RWPE1 (cell line): ENCODE measurements at regions not wholly inside any gene's neighbourhood (a gene's known extent, or its start where the extent isn't known, plus 50 kb on each side); places are given as distances from the start of the nearest gene placed in this dataset.

Experiments used
- CTCF ChIA-PET: fragments of 350-600 bp; sonication (Branson Sonifier 250); formaldehyde crosslinking; extraction: SDS; loops from one replicate; lab custom pipeline; 2021; lab: Yijun Ruan, JAX
- POLR2A ChIA-PET: fragments of 400-600 bp; formaldehyde crosslinking; extraction: SDS; loops from one replicate; lab custom pipeline; 2020; ENCODE audit warnings: antibody characterized with exemption; ENCODE audit not compliant: low non-redundant PET; lab: Yijun Ruan, JAX
- DNase-seq: peaks from one replicate; pipeline ENCODE4 v3.0.0; 2012; ENCODE audit warnings: low spot score
- H3K27ac ChIP-seq: fragments of 450-650 bp; 2 replicates; pipeline ENCODE4 v1.5.1; 2017
- CTCF ChIP-seq: fragments of 450-650 bp; conservative IDR thresholded peaks from 2 replicates; pipeline ENCODE4 v1.5.1; 2017; ENCODE audit warnings: low read depth, mild to moderate bottlenecking

GRCh38 chr20:48155268-48155667 lies 370.0 kb upstream of the SULF2 start:
- ChIA-PET CTCF (interaction anchor here (1.2 kb wide), 1 partner anchor 369 kb away, joined by 3 read pairs; no protein-coding TSS in a partner anchor), POLR2A (no interaction called here)
- no peak for DNase-seq
- no peak overlapping the region for H3K27ac ChIP-seq
- no peak for TF ChIP-seq CTCF

GRCh38 chr20:48154040-48154765 lies 368.9 kb upstream of the SULF2 start:
- POLR2A ChIA-PET = no interaction called here
- CTCF ChIA-PET = interaction anchor here (1.2 kb wide), 1 partner anchor 368 kb away, joined by 3 read pairs; no protein-coding TSS in a partner anchor
- DNase-seq = no peak
- no peak overlapping the region for H3K27ac ChIP-seq
- no peak for TF ChIP-seq CTCF

- ChIA-PET CTCF (interaction anchor here (0.6 kb wide), 1 partner anchor 384 kb away, joined by 3 read pairs; no protein-coding TSS in a partner anchor), POLR2A (no interaction called here)
- H3K27ac ChIP-seq = peak overlapping the region; percentile 25
- DNase-seq = peak; percentile 40
- TF ChIP-seq CTCF = no peak
Observed at GRCh38 chr20:48153523-48153922, 368.2 kb upstream of the SULF2 start.

GRCh38 chr20:48153103-48153502 lies 367.8 kb upstream of the SULF2 start:
- peak overlapping the region; percentile 25 for H3K27ac ChIP-seq
- ChIA-PET POLR2A (no interaction called here), CTCF (interaction anchor here (0.6 to 1.3 kb wide), 3 partner anchors 16 to 467 kb away, joined by 3 to 6 read pairs (median 3); no protein-coding TSS in a partner anchor)
- TF ChIP-seq CTCF = no peak
- DNase-seq = no peak

- no peak for TF ChIP-seq CTCF
- POLR2A ChIA-PET = no interaction called here
- CTCF ChIA-PET = interaction anchor here (0.6 kb wide), 1 partner anchor 491 kb away, joined by 8 read pairs; no protein-coding TSS in a partner anchor
- H3K27ac ChIP-seq = no peak overlapping the region
- no peak for DNase-seq
Observed at GRCh38 chr20:48150568-48150967, 365.3 kb upstream of the SULF2 start.

- TF ChIP-seq CTCF = no peak
- no peak overlapping the region for H3K27ac ChIP-seq
- no peak for DNase-seq
- ChIA-PET CTCF (interaction anchor here (0.6 kb wide), 1 partner anchor 80 kb away, joined by 3 read pairs; no protein-coding TSS in a partner anchor), POLR2A (no interaction called here)
Observed at GRCh38 chr20:48149902-48150301, 364.6 kb upstream of the SULF2 start.
